HG03439 (cell line): ENCODE measurements at regions not wholly inside any gene's neighbourhood (a gene's known extent, or its start where the extent isn't known, plus 50 kb on each side); places are given as distances from the start of the nearest gene placed in this dataset.

Experiments
- ATAC-seq: cut with Tn5 transposase; IDR thresholded peaks from one replicate; pipeline ENCODE4 v1.9.1; 2021; ENCODE audit warnings: mild to moderate bottlenecking, moderate library complexity; ENCODE audit not compliant: unreplicated experiment

- ATAC-seq = no peak
Observed at GRCh38 chr22:49721211-49721763, 106.4 kb downstream of the BRD1 start.

DNA sequence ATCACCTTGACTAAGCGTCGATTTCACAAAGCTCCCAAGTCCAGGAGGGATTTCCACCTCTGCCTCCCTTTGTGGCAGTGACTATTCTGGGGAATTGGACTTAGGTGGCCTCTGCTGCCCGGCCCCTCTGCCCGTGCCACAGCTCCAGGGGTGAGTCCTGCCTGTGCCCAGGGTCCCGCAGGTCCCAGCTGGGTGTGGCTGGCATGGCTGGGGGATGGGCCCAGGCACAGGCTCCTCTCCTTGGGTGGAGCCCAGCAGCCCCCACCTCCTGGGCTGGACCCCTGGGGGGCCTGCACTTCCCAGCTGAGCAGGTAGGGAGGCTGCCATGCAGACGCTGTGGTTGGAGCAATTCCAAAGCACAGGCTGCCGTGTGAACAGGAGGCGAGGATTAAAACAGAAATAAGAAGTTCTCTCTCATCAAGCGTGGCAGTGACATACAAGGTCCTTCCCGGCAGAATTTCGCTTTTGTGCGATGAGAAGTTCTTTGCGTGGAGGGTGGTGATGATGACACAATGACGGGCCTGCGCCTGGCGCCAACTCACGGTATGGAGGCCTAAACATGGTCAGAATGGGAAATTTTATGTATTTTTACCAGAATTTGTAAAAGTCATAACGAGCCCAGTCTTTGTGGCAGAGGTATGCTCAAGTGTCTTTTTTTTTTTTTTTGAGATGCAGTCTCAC, 107.3 kb downstream of the BRD1 start:
- ATAC-seq = no peak

- ATAC-seq = no peak
Observed at GRCh38 chr22:49719046-49719445, 108.6 kb downstream of the BRD1 start.

- no peak for ATAC-seq
Observed at GRCh38 chr22:49718396-49718795, 109.3 kb downstream of the BRD1 start.

DNA sequence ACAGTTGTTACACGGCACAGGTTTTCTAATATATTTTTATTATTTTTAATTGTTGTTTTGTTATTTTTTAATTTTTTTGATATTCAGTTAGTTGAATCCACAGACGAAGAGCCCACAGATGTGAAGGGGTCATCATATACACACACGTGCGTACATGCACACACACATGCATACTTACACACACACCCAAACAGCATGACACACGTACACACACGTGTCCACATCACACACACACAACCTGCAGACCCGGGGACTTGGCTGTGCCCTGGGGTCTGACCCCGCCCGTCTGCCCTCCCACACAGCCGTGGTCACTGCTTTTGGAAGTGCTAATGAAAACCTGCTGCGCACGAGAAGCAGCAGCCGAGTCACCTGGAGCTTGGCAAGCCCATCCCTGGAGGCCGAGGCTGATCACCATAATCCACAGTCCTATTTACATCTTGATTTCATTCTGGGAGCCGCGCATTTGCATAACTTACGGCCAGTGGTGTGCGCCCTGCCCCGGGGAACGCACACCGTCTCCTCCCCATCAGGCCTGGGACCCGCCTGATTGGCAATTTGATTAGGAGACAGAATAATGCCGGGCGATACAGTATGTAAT, 110.3 kb downstream of the BRD1 start:
- no peak for ATAC-seq

DNA sequence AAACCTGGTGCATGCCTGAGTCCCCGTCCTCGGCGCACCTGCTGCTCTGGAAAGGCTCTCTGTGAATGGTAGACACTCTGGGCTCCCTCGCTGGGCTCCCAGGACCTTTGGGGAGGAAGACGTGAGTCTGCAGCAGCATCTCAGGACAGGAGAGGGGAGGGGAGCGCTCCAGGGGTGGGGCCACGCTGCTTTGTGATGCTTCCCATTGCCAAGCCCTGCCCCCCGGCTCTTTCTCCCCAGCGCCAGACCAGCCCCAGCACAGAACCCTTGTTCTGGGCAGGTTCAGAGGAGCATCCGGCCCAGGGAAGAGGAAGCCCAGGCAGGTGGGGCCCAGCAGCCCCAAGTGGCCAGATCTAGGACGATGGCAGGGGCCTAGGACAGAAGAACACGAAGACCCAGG, 111.2 kb downstream of the BRD1 start:
- no peak for ATAC-seq

- no peak for ATAC-seq
Observed at GRCh38 chr22:49715450-49715849, 112.2 kb downstream of the BRD1 start.

- ATAC-seq = no peak
Observed at GRCh38 chr22:49713003-49713402, 114.7 kb downstream of the BRD1 start.

- ATAC-seq = no peak
Observed at GRCh38 chr22:49712195-49712791, 115.4 kb downstream of the BRD1 start.

- no peak for ATAC-seq
Observed at GRCh38 chr22:49710746-49711145, 116.9 kb downstream of the BRD1 start.

DNA sequence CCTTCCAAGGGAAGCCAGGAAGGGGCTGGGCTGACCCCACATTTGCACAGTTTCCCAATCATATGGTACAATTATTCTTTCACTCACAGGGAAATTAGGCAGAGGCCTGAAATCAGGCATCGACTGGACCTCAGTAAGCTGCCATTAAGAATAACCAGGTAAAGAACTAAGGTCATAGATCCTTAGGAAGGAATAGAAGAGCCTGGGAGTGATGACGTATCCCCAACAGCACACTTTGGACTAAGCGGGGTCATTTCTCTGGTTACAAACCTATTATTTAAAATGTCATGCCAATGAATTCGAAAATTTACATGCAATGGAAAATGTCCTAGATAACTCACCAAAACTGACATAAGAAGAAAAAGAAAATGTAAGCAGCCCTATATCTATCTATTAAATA, 118.2 kb downstream of the BRD1 start:
- ATAC-seq = no peak

GRCh38 chr22:49705972-49706352, 121.7 kb downstream of the BRD1 start:
- no peak for ATAC-seq

- no peak for ATAC-seq
Observed at GRCh38 chr22:49705216-49705971, 122.3 kb downstream of the BRD1 start.

GRCh38 chr22:49704345-49705215, 123.1 kb downstream of the BRD1 start:
- ATAC-seq = no peak

- no peak for ATAC-seq
Observed at GRCh38 chr22:49703990-49704344, 123.7 kb downstream of the BRD1 start.

DNA sequence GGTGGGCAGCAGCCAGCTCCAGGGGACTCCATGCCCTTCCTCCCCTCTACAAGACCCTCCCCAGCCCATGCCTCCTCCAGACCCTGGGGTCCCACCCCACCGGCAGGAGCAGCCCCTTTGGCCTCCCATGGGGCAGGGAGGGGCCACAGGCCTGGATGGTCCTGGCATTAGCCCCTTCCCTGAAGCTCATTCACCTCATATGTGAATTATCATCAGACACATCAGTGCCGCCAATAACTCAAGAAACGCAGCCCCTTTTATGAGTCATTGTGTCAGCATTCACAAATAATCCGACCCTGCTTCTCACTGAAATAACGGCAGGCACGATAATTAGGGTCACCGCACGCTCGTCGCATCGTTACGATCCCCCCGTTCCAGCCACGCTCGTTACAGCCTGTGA, 124.2 kb downstream of the BRD1 start:
- no peak for ATAC-seq

DNA sequence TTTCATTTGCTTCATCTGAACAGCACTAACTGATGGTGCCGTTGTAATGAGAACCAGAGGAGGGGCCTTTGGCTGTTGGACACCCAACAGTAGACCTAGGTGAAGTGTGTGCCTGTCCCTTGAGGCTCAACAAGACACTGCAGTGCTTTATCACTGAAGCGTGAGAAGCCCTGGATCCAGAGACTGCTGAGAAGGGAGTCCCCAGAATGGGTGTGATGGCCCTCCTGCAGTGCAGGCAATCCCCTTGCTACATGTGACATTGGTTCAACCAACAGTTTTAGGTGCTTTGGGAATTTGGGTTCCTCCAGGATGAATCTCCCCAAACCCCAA, 125.6 kb downstream of the BRD1 start:
- ATAC-seq = no peak

DNA sequence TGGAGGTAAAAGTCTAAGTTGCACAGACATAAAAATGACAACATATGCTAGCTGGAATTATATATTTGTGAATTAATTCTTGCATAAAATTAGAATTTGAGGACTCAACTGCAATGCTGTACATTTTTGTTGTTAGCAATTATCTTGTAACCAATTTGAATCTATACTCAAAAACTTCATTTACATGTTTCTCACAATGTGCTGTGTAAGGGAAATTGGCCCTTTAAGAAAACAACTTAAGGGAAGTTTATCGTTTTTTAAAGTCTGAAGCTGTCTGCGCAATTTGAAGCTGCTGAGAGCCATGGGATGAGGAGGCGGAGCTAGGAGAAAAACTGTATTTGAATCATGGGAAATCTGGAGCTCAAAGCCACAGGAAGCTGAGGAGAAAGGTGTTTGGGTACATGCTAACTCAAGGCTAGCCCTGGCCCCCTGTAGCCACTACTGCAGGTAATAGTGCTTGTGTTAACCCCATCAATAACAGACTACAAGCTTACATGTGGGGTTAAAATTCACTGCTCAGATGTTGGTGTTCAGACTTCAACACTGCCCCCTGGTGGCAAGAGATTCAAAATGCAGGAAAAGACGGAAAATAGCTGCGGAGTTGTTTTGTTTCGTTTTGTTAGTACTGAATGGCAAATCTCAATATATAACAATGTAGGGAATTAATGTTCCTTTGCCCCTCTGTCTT, 126.1 kb downstream of the BRD1 start:
- no peak for ATAC-seq

DNA sequence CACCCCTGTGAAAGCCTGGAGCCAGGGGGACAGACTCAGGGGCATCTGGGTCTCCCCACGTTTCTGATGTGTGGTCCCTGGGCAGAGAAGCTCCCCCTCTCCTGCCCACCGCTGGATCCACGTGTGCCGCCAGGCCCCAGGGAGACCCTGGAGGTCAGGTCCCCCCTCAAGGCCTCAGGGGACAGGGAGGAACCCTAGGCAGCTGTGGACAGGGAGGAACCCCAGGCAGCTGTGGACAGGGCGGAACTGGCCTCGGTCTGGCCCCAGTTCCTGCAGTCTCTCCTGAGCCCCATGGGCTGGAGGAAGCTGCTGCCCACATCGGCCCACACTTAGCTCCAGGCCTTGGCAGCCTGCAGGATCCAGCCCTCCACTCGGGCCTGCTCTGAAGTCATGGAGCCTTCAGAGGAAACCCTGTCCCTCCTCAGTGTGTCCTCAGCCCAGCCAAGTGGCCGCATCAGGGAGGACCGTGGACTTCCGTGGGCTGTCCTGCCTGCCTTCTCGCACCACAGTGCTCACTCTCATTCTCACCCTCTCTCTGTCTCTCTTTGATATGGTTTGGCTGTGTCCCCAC, 127.7 kb downstream of the BRD1 start:
- no peak for ATAC-seq

GRCh38 chr22:49699476-49699875, 128.2 kb downstream of the BRD1 start:
- no peak for ATAC-seq
